Hindlimb muscle (tissue), 1 donor: ENCODE measurements at regions not wholly inside any gene's neighbourhood (a gene's known extent, or its start where the extent isn't known, plus 50 kb on each side); places are given as distances from the start of the nearest gene placed in this dataset.

Experiments
- DNase-seq: peaks from one replicate; pipeline ENCODE4 v3.0.0-alpha.2; 2013

- no peak for DNase-seq
Observed at GRCh38 chr5:135660826-135661575, 82.2 kb upstream of the CXCL14 start.

GRCh38 chr5:135657536-135658305 is 78.9 kb upstream of the CXCL14 start:
- no peak for DNase-seq

DNA sequence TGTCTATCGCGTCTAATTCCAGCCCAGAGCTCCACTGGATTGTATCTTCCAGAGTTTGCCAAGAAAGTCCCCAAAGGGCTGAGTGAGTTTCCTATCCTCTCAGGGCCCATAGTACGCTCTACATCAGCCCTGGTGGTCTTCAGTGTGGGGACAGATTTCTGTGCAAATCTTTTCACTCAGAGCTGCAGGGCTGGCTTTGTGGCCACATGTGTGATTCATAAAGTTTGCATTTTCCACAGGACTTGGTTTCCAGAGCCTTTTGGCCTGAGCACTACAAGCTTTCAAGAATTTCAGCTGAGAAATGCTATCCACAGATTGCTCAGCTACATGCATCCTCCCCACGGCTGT is 76.7 kb upstream of the CXCL14 start:
- DNase-seq: peak; percentile 82

DNA sequence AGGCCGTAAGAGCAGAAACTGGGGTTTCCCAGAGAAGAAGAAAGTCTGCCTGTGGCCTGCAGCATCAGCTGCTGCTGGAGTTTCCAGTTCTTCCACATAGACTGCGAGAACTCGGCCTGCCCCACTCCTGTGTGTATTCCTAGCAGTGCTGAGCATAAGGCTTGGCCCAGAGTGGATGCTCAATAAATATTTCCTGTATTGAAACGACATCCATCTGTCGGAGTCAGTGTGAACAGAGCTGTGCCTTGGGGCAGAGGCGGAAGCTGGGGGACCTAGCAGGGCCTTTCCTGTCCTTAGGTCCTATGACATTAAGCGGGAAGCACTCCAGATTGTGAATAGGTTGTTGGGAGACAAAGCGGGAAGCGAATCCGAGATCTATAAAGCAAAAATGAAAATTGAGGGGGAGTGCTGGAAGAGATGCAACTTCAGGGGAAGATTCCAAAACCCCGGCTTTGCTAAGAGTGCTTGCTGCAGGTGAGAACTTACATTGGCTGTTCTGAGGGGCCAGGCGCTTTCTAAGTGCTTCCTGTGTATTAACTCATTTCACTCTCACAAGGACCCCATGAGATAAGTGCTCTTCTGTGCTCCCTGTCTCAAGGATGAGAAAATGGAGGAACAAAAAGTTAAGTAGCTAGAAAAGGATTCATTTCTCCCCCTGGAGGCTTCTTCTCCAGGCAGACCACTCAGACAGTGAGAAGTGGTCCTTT is 76.1 kb upstream of the CXCL14 start:
- peak; percentile 86 for DNase-seq

- DNase-seq: no peak
Observed at GRCh38 chr5:135651156-135651555, 72.4 kb upstream of the CXCL14 start.

DNA sequence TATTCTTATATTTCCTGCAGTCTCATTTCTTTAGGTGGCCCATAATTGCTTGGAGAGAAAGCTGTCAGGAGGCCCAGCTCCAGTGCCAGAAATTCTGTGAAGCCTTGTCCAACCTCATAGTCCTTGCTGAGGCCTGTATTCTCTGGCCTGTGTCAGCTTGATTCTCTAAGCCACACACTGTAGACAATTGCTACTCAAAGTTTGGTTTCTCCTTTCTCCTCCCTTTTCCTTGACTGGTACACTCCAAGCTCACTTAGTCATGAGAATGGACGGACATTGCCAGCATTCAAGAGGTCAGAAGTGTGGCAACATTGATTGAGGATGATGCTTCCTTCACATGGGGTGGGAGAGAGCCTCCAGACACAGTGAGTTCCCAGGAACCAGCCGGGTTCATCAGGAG is 71.3 kb upstream of the CXCL14 start:
- DNase-seq: no peak

DNA sequence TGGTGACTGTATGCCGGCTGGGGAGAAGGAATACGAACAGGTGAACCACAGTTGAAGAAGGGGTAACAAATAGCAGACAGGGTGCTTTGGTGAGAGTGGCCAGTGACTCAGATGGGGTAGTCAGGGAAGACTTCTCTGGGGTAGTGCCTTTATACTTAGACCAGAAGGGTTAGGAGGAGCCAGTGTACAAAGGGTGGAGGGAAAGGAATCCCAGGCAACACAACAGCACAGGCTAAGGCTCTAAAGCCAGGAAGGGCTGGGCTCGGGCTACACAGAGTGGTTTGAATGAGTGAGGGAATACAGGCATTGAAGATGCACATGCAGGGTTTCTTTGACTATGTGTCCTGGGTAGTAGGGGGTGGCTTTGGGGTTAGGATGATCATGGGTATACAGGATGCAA is 70.6 kb upstream of the CXCL14 start:
- DNase-seq: no peak

GRCh38 chr5:135648116-135648515 is 69.3 kb upstream of the CXCL14 start:
- DNase-seq: no peak

DNA sequence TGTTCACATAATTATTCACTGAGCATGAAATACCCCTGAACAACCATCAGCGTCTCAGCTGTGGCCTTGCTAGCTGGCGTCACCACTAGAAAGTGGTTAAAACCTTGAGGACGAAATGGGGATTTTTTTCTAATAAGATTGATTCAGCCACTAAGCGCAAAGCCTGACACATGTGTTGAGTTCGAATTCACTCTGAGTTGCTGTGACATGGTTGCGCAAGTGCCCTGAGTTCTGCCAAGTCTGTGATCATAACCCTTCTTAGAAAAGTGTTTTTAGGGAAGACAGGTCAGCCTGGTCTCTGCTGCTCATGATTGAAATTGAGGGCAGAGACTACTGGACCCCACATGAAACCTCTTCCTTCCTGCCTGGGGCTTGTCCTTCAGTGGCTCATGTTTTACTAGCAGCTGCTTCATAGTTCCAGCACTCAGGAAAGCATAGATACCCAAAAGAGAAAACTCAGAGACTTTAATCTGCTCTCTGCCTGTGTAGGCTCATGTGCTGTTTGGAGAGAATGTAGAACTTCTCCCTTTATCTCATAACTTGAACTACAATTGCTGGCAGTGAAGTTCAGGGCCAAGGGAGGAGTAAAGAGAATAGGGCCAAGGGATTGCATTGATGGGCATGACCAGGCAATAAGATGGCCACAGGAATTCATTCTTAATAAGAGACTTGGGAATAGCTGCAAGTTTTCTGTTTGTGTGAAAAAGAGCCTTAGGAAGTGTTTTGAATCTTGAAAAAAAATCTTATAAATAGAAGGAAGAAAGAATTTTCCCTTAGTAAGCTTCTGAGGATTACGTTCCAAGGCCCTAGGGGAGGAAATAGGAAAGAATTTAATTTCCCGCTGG is 66.8 kb upstream of the CXCL14 start:
- no peak for DNase-seq

- DNase-seq: no peak
Observed at GRCh38 chr5:135644816-135645215, 66.0 kb upstream of the CXCL14 start.

DNA sequence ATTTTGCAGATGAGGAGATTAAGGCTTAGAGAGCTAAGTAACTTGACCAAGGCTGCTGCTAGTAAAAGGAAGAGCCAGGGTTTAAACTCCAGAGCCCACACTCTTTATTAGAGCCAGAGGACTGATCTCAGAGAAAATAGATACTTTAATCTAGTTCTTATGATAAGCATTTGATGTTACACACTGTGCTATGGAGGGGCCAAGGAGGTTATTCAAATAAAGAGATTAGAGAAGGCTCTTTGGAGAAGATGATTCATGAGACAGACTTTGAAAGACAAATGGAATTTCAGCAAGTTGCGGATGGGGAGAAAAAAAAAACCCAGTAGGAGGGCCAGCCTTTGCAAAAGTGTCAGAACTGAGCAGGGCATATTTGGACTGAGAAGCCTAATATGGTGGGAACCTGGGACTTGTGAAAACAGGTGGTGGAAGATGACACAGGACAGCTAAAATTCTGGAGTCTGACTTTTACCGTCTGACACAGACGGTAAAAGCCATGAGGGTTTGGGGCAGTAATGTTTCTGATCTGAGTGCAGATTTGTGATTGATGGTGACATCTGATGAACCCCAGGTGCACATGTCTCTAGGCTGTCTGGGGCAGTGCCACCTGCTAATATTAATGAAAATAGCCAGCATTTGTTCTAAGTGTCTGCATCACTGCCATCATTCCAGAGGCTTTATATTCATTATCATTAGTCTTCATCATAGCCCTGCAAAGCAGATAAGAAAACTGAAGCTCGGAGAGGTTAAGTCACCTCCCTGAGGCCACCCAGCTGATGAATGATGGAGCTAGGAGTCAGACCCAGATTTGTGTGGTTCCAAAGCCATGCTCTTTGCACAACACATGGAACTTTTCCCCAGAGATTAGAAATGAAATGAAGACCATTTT is 65.3 kb upstream of the CXCL14 start:
- DNase-seq: no peak

DNA sequence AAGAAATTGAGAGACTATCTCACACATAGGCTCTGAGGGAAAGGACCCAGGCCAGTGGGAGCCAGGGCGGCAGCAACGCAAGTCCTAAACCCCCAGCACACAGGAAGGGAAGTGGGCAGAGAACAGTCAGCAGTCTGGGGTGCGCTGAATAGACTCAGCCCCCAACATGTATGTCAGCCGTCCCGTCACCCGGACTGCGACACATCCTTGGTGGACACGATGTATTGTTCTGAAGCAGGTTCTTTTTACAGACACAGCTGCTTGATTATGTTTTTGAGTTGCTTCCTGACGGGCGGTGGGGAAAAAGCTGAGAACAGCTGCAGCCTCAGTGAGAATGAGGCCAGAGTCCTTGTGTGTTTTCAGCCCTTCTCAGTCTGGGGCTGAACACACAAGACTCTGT is 64.1 kb upstream of the CXCL14 start:
- DNase-seq: peak; percentile 65

DNA sequence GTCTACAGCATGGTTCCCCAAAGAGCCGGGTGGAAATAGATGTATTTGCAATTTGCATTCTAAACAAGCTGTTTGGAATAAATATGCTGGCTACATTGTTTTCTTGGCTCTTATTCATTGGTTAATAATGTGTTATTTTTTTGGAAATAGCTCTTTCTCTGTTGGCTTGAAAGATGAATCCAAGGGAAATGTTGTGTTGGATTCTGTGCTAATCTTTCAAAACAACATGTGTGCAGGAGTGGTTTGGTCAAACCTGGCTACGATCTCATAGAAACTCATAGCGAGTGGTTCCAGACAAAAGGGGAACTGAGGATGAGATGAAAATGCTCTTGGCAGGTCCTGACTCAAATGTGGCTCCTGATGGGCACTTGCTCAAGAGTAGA is 63.7 kb upstream of the CXCL14 start:
- no peak for DNase-seq

DNA sequence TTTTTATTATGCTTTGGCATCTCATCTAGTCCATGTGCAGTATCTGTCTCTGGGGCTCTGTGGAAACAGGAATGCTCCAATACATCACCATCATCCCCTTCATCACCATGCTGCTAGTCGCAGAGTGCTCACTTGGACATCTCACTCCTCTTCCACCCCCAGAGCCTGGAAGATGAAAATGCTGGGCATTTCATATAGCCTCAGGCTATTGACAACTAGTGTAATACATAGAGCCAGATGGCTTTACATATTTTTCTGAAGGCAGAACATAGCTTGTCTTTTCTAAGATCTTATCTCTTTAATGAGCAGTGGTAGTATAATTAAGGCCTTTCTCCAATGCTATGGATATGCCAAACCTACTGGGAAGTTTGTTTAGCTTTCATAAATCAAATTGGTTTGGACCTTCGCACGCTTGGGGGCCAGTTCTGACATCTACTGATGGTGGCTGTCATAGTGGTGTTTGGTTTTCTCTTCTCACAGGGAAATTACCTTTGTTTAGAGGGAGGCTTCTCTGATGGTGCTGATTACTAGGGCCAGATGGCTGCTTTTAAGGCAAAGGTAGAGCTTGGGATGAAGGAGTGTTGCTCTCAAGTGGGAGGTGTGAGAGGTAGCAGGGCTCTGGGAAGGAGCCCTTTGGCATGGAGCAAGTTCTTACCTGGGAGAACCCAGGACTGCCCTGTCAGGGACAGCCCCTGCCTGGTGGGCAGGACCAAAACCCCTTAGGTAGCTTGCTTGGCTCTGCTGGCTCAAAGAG is 63.1 kb upstream of the CXCL14 start:
- DNase-seq: no peak

GRCh38 chr5:135641319-135641718 is 62.5 kb upstream of the CXCL14 start:
- no peak for DNase-seq

DNA sequence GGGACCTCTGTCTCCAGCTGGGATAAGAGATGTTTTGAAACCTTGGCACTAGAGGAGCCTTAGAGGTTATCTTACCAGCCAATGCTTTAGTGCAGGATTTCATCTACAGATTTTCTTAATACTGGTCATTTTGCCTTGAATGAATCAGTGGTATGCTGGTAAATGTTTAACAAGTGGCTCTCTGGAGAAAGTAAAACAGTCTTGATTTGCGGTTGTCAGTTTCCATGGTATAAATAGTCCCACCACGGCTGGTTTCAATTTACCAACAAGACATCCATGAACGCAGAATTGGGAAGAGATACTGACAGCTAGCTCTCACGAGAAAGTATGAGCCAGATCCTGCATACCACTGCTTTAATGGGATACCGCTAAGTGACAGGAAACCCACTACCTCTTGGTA is 56.7 kb upstream of the CXCL14 start:
- no peak for DNase-seq

GRCh38 chr5:135632798-135633197 is 54.0 kb upstream of the CXCL14 start:
- DNase-seq: no peak

DNA sequence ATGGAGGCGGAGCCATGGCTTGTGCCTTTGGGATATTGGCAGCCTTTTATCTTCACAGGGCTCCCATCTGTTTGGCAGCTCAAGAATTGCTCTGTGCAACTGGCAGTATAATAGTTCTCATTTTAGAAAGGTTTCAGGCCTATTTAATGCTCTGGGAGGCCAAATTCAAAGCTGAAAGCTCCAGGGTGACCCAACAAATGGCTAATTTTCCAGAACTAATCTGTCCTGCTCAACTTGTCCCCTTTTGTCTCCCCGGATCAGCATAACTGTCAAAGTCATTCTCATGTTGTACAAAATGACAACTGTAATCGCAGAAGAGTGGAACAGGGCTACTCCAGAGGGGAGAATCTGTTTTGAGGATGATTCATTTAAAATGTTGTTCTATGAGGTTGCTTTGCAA is 52.6 kb upstream of the CXCL14 start:
- DNase-seq: no peak

GRCh38 chr5:135629666-135630065 is 50.9 kb upstream of the CXCL14 start:
- DNase-seq: no peak

GRCh38 chr5:135628771-135629563 is 50.2 kb upstream of the CXCL14 start:
- peak; percentile 49 for DNase-seq
